Left lung (tissue), 4 donors: ENCODE measurements at regions not wholly inside any gene's neighbourhood (a gene's known extent, or its start where the extent isn't known, plus 50 kb on each side); places are given as distances from the start of the nearest gene placed in this dataset.

Source experiments
- ATAC-seq: fragments of 200-7000 bp; cut with Tn5 transposase; one replicate; pipeline ENCODE4 v1.9.1; 2020; ENCODE audit warnings: moderate library complexity
- DNase-seq, 4 donors: peaks; one replicate each; pipeline ENCODE4 v3.0.0-alpha.2; 2013 to 2020
- H3K27ac ChIP-seq, 2 donors: fragments of 200-600 bp; sonication (generic) in 1 of 2; one replicate each; pipeline versions ENCODE4 v1.5.0 to v1.8.0; 2020 to 2021
- H3K27me3 ChIP-seq, 2 donors: fragments of 200-600 bp; sonication (generic) in 1 of 2; one replicate each; pipeline versions ENCODE4 v1.5.0 to v1.8.0; 2020 to 2021
- H3K36me3 ChIP-seq, 2 donors: fragments of 200-600 bp; sonication (generic) in 1 of 2; one replicate each; pipeline versions ENCODE4 v1.5.0 to v1.8.0; 2020 to 2021
- H3K4me1 ChIP-seq, 2 donors: fragments of 200-600 bp; one replicate each; pipeline ENCODE4 v1.8.0; 2021
- H3K4me3 ChIP-seq, 2 donors: fragments of 200-600 bp; sonication (generic) in 1 of 2; one replicate each; pipeline versions ENCODE4 v1.5.0 to v1.8.0; 2020 to 2021; ENCODE audit warnings: mild to moderate bottlenecking in 1 of 2
- H3K9me3 ChIP-seq, 2 donors: fragments of 200-600 bp; sonication (generic) in 1 of 2; one replicate each; pipeline versions ENCODE4 v1.5.0 to v1.8.0; 2020 to 2021
- intact Hi-C, 2 donors: fragments of 100-400 bp; cut with DNase I; formaldehyde crosslinking; loops; one replicate each; pipeline versions ENCODE4 v1.11.2 to v1.14.2; 2022
- TF ChIP-seq, protein P1 (sequence below), 2 donors: fragments of 200-600 bp; sonication (generic) in 1 of 2; IDR thresholded peaks; one replicate each; pipeline versions ENCODE4 v1.5.0 to v1.8.0; 2021; ENCODE audit warnings: antibody characterized with exemption in 2 of 2
- donor health status: DM: no; HTN: yes; CAD: no.
- donor health status: DM: no; HTN: no; CAD: no.

DNA sequence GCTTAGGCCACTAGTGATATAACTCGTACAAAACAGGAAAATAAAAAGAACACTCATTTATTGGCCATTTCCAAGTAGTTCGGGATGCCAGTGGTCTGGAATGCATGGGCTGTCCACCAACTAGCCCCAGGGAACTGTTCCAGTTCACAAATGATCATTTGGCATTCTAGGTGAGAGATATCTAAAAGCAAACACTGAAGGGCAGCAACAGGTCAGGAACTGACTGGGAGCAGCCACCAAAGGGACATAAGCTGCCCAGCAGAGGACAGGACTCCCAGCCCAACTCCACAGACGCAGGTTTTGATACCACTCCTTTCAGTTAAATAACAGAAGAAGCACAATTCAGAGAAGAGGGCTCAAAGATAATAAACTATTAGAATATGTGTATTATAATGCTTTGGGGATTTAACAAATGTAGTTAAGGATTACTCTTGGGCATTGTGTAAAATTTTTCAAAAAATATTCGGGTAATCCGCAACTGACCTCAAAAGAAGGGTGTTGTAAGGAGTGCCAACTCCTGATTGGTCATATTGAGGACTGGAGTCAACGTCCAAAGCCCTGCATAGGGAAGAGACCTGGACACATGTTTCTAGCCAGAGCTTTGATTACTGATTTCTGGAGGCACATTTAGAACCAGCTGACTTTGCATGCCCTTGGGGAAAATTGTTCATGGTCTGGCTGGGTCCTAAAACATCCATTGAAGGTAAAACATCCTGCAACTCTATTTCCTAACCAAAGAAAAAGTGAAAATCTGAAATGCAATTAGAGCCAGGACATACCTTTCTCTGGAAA is 320.0 kb downstream of the DNAH5 start:
- Histone ChIP-seq H3K27me3 (no peaks in the 10 kb centered on the region), H3K4me3 (no peak overlapping the region), H3K36me3 (no peaks in the 10 kb centered on the region), H3K4me1 (no peaks in the 10 kb centered on the region), H3K27ac (no peak overlapping the region), H3K9me3 (peaks cover 0 to 4% of the 10 kb centered on the region in 2 donors)
- TF ChIP-seq, protein P1, sequence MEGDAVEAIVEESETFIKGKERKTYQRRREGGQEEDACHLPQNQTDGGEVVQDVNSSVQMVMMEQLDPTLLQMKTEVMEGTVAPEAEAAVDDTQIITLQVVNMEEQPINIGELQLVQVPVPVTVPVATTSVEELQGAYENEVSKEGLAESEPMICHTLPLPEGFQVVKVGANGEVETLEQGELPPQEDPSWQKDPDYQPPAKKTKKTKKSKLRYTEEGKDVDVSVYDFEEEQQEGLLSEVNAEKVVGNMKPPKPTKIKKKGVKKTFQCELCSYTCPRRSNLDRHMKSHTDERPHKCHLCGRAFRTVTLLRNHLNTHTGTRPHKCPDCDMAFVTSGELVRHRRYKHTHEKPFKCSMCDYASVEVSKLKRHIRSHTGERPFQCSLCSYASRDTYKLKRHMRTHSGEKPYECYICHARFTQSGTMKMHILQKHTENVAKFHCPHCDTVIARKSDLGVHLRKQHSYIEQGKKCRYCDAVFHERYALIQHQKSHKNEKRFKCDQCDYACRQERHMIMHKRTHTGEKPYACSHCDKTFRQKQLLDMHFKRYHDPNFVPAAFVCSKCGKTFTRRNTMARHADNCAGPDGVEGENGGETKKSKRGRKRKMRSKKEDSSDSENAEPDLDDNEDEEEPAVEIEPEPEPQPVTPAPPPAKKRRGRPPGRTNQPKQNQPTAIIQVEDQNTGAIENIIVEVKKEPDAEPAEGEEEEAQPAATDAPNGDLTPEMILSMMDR (IDR thresholded peaks at IDR 0.05): no peak
- DNase-seq (no peak), ATAC-seq (no peak)
- intact Hi-C loops: no loop called here

DNA sequence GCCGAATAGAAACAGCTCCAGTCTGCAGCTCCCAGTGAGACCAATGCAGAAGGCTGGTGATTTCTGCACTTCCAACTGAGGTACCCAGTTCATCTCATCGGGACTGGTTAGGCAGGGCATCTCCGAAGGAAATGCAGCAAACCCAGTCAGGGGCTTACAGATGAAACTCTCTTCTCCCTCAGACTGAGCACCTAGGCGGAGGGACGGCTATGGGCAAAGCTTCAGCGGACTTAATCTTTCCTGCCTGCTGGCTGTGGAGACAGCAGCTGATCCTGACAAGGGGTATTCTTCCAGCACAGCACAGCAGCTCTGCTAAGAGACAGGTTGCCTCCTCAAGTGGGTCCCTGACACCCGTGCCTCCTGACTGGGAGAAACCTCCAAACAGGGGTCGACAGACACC is 330.9 kb downstream of the DNAH5 start:
- DNase-seq: no peak
- no peaks in the 10 kb centered on the region for H3K27me3 ChIP-seq
- H3K36me3 ChIP-seq: no peaks in the 10 kb centered on the region
- H3K4me3 ChIP-seq: no peak overlapping the region
- no peaks in the 10 kb centered on the region for H3K4me1 ChIP-seq
- no peak for ATAC-seq
- intact Hi-C loops: no loop called here
- TF ChIP-seq, protein P1 (IDR thresholded peaks at IDR 0.05): no peak
- no peak overlapping the region for H3K27ac ChIP-seq
- H3K9me3 ChIP-seq: peaks cover 0 to 29% of the 10 kb centered on the region in 2 donors

DNA sequence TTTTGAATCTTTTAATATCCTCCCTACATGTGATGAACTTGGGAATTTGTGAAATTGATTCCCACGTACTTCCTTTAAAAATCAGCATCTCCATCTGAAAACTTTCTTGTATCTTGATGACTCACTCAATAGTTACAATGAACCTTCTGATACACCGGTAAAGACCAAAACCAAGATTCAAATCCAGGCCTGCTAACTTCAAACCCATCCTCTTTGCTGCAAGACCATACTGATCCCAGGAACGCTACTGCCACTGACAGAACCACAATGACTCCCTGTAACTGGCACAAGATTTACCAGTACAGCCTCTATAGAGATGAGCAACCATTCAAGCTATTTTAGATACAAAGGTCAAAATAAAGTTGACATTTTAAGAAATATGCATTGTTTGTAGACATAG is 332.9 kb downstream of the DNAH5 start:
- peaks cover 0 to 24% of the 10 kb centered on the region in 2 donors for H3K9me3 ChIP-seq
- TF ChIP-seq, protein P1 (IDR thresholded peaks at IDR 0.05): no peak
- intact Hi-C loops: no loop called here
- ATAC-seq (no peak), DNase-seq (no peak)
- no peaks in the 10 kb centered on the region for H3K36me3 ChIP-seq
- H3K4me1 ChIP-seq: no peaks in the 10 kb centered on the region
- H3K4me3 ChIP-seq: no peak overlapping the region
- no peak overlapping the region for H3K27ac ChIP-seq
- no peaks in the 10 kb centered on the region for H3K27me3 ChIP-seq

DNA sequence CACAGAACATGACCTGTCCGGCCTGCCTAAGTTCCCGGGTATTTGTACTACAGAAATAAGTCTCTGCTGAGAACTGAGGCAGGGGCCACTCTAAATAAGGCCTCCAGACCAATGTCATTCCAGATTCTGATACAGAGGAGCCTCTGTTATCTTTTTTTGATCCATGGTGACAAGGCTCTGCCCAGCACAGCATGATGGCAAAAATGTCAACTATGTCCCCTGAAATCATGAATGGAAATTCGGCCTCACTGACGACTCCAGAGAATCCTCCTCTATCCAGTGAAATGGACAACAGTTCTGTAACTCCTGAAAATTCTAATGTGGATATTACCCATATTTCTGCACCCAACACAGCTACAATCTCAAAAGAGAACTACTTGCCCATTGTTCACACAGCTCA is 335.0 kb downstream of the DNAH5 start:
- Histone ChIP-seq H3K36me3 (no peaks in the 10 kb centered on the region), H3K9me3 (peaks cover 0 to 11% of the 10 kb centered on the region in 2 donors), H3K4me3 (no peak overlapping the region), H3K27ac (no peak overlapping the region), H3K4me1 (no peaks in the 10 kb centered on the region), H3K27me3 (no peaks in the 10 kb centered on the region)
- DNase-seq: no peak
- ATAC-seq: no peak
- TF ChIP-seq, protein P1 (IDR thresholded peaks at IDR 0.05): no peak
- intact Hi-C loops: no loop called here

DNA sequence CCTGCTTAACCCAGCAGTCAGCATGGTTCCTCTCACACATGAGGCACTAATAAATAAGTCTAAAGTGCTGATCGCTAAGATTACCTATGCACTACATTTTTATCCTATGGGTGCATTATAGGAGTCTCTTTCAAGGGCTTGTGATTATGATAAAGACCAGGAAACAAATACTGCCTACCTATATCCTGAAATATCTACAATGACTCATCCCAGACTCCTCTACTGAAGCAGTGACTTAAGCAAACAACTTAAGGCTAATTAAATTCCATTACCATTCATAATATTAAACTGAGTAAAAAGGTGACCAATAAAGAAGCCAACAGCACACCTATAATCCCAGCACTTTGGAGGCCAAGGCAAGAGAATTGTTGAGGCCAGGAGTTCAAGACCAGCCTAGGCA is 338.4 kb downstream of the DNAH5 start:
- Histone ChIP-seq H3K36me3 (no peaks in the 10 kb centered on the region), H3K27me3 (no peaks in the 10 kb centered on the region), H3K4me3 (no peak overlapping the region), H3K27ac (no peak overlapping the region), H3K4me1 (no peaks in the 10 kb centered on the region), H3K9me3 (peaks cover 0 to 4% of the 10 kb centered on the region in 2 donors)
- ATAC-seq (no peak), DNase-seq (no peak)
- intact Hi-C loops: no loop called here
- TF ChIP-seq, protein P1 (IDR thresholded peaks at IDR 0.05): no peak
